HEK293 (cell line): ENCODE measurements at regions not wholly inside any gene's neighbourhood (a gene's known extent, or its start where the extent isn't known, plus 50 kb on each side); places are given as distances from the start of the nearest gene placed in this dataset.

ENCODE experiments used
- CTCF ChIA-PET: fragments of 350-600 bp; formaldehyde crosslinking; extraction: SDS; loops from one replicate; lab custom pipeline; 2021; ENCODE audit warnings: antibody characterized with exemption; lab: Yijun Ruan, JAX
- POLR2A ChIA-PET: fragments of 300-600 bp; formaldehyde crosslinking; extraction: SDS; loops from one replicate; lab custom pipeline; 2020; ENCODE audit warnings: antibody characterized with exemption, inconsistent platforms; lab: Yijun Ruan, JAX
- H3K27ac ChIP-seq: fragments of 200-500 bp; sonication (Bioruptor generic); 2 replicates; pipeline ENCODE4 v1.5.1; 2014; ENCODE audit warnings: low read depth, low read length, control low read depth, inconsistent platforms; ENCODE audit errors: extremely low read depth
- H3K36me3 ChIP-seq, 2 experiments: fragments of 200-500 bp in 1 of 2; sonication (Bioruptor generic) in 1 of 2; 1 replicate in 1 of 2; 2 replicates in 1 of 2; pipeline ENCODE4 v1.5.1; 2014 to 2017; ENCODE audit warnings: inconsistent platforms in 2 of 2, low read length in 2 of 2; ENCODE audit not compliant: control insufficient read depth in 2 of 2, insufficient read depth in 1 of 2
- H3K4me1 ChIP-seq: fragments of 200-500 bp; sonication (Bioruptor generic); 2 replicates; pipeline ENCODE4 v1.5.1; 2014; ENCODE audit warnings: mild to moderate bottlenecking, low read length, inconsistent platforms; ENCODE audit not compliant: control insufficient read depth, insufficient read depth
- H3K4me3 ChIP-seq: 2 replicates; pipeline ENCODE4 v1.5.1; 2011; ENCODE audit warnings: low read depth, mild to moderate bottlenecking, control low read depth, low read length, moderate library complexity
- H3K9me3 ChIP-seq: fragments of 200-500 bp; sonication (Bioruptor generic); 2 replicates; pipeline ENCODE4 v1.5.1; 2014; ENCODE audit warnings: low read depth, low read length, inconsistent platforms; ENCODE audit not compliant: control insufficient read depth, insufficient read depth
- EGR2 ChIP-seq: fragments of 450-650 bp; formaldehyde crosslinking; IDR thresholded peaks from 2 replicates; pipeline ENCODE4 v1.5.1; 2016; ENCODE audit warnings: low read depth, missing biosample characterization, missing genetic modification characterization
- GLIS1 ChIP-seq: fragments of 450-650 bp; formaldehyde crosslinking; IDR thresholded peaks from 2 replicates; pipeline ENCODE4 v1.5.1; 2016; ENCODE audit warnings: missing biosample characterization, missing genetic modification characterization
- IKZF3 ChIP-seq: fragments of 450-650 bp; IDR thresholded peaks from 2 replicates; pipeline ENCODE4 v1.5.0; 2018; ENCODE audit warnings: missing biosample characterization, mild to moderate bottlenecking, missing genetic modification characterization, moderate library complexity
- KLF8 ChIP-seq: fragments of 450-650 bp; formaldehyde crosslinking; IDR thresholded peaks from 2 replicates; pipeline ENCODE4 v1.5.1; 2016; ENCODE audit warnings: missing biosample characterization, missing genetic modification characterization
- SCRT1 ChIP-seq: fragments of 450-650 bp; formaldehyde crosslinking; IDR thresholded peaks from 2 replicates; pipeline ENCODE4 v1.5.1; 2016; ENCODE audit warnings: missing biosample characterization, missing genetic modification characterization, borderline replicate concordance
- SP7 ChIP-seq: fragments of 450-650 bp; formaldehyde crosslinking; IDR thresholded peaks from 2 replicates; pipeline ENCODE4 v1.5.1; 2016; ENCODE audit warnings: missing biosample characterization, missing genetic modification characterization
- ZEB2 ChIP-seq: fragments of 450-650 bp; formaldehyde crosslinking; IDR thresholded peaks from 2 replicates; pipeline ENCODE4 v1.5.1; 2016; ENCODE audit warnings: missing biosample characterization, missing genetic modification characterization
- ZFHX2 ChIP-seq: fragments of 450-650 bp; formaldehyde crosslinking; conservative IDR thresholded peaks from 2 replicates; pipeline ENCODE4 v1.5.1; 2016; ENCODE audit warnings: missing biosample characterization, missing genetic modification characterization
- ZFP69B ChIP-seq: fragments of 450-650 bp; formaldehyde crosslinking; IDR thresholded peaks from 2 replicates; pipeline ENCODE4 v1.5.1; 2016; ENCODE audit warnings: missing biosample characterization, missing genetic modification characterization
- ZIC2 ChIP-seq: fragments of 450-650 bp; formaldehyde crosslinking; IDR thresholded peaks from 2 replicates; pipeline ENCODE4 v1.5.1; 2016; ENCODE audit warnings: missing biosample characterization, missing genetic modification characterization
- ZNF10 ChIP-seq: fragments of 450-650 bp; formaldehyde crosslinking; IDR thresholded peaks from 2 replicates; pipeline ENCODE4 v1.5.1; 2017; ENCODE audit warnings: missing biosample characterization, missing genetic modification characterization
- ZNF157 ChIP-seq: fragments of 450-650 bp; formaldehyde crosslinking; IDR thresholded peaks from 2 replicates; pipeline ENCODE4 v1.5.1; 2016; ENCODE audit warnings: missing biosample characterization, missing genetic modification characterization
- ZNF169 ChIP-seq: fragments of 450-650 bp; formaldehyde crosslinking; IDR thresholded peaks from 2 replicates; pipeline ENCODE4 v1.5.1; 2016; ENCODE audit warnings: missing biosample characterization, missing genetic modification characterization
- ZNF2 ChIP-seq: fragments of 450-650 bp; formaldehyde crosslinking; IDR thresholded peaks from 2 replicates; pipeline ENCODE4 v1.5.1; 2016; ENCODE audit warnings: missing biosample characterization, missing genetic modification characterization
- ZNF214 ChIP-seq: fragments of 450-650 bp; formaldehyde crosslinking; IDR thresholded peaks from 2 replicates; pipeline ENCODE4 v1.5.1; 2017; ENCODE audit warnings: missing biosample characterization, mild to moderate bottlenecking, missing genetic modification characterization, borderline replicate concordance
- ZNF24 ChIP-seq: fragments of 450-650 bp; formaldehyde crosslinking; IDR thresholded peaks from 2 replicates; pipeline ENCODE4 v1.5.1; 2016; ENCODE audit warnings: missing biosample characterization, missing genetic modification characterization
- ZNF341 ChIP-seq: fragments of 450-650 bp; formaldehyde crosslinking; IDR thresholded peaks from 2 replicates; pipeline ENCODE4; 2016; ENCODE audit warnings: low read depth, missing biosample characterization, missing genetic modification characterization
- ZNF394 ChIP-seq: fragments of 450-650 bp; formaldehyde crosslinking; IDR thresholded peaks from 2 replicates; pipeline ENCODE4 v1.5.1; 2016; ENCODE audit warnings: missing biosample characterization, missing genetic modification characterization, mild to moderate bottlenecking, moderate library complexity, borderline replicate concordance
- ZNF530 ChIP-seq: fragments of 450-650 bp; formaldehyde crosslinking; IDR thresholded peaks from 2 replicates; pipeline ENCODE4 v1.5.1; 2016; ENCODE audit warnings: low read depth, missing biosample characterization, missing genetic modification characterization
- ZNF544 ChIP-seq: fragments of 450-650 bp; formaldehyde crosslinking; IDR thresholded peaks from 2 replicates; pipeline ENCODE4 v1.5.0; 2017; ENCODE audit warnings: missing biosample characterization, missing genetic modification characterization
- ZNF654 ChIP-seq: fragments of 450-650 bp; formaldehyde crosslinking; IDR thresholded peaks from 2 replicates; pipeline ENCODE4 v1.5.1; 2016; ENCODE audit warnings: low read depth, missing biosample characterization, missing genetic modification characterization
- ZNF660 ChIP-seq: fragments of 450-650 bp; IDR thresholded peaks from 2 replicates; pipeline ENCODE4 v1.5.1; 2018; ENCODE audit warnings: missing biosample characterization, mild to moderate bottlenecking, missing genetic modification characterization
- TF ChIP-seq, protein P1 (sequence below): fragments of 450-650 bp; formaldehyde crosslinking; IDR thresholded peaks from 2 replicates; pipeline ENCODE4 v1.5.1; 2017; ENCODE audit warnings: missing biosample characterization, missing genetic modification characterization
- TF ChIP-seq, protein P2 (sequence below): fragments of 450-650 bp; formaldehyde crosslinking; IDR thresholded peaks from 2 replicates; pipeline ENCODE4 v1.5.0; 2017; ENCODE audit warnings: missing biosample characterization, missing genetic modification characterization, borderline replicate concordance
- TF ChIP-seq, protein P3 (sequence below): fragments of 450-650 bp; formaldehyde crosslinking; IDR thresholded peaks from 2 replicates; pipeline ENCODE4 v1.5.1; 2016; ENCODE audit warnings: missing biosample characterization, missing genetic modification characterization, low read depth
- TF ChIP-seq, protein P4 (sequence below): fragments of 450-650 bp; formaldehyde crosslinking; IDR thresholded peaks from 2 replicates; pipeline ENCODE4 v1.5.1; 2016; ENCODE audit warnings: missing biosample characterization, missing genetic modification characterization
- TF ChIP-seq, protein P5 (sequence below): fragments of 450-650 bp; formaldehyde crosslinking; IDR thresholded peaks from 2 replicates; pipeline ENCODE4 v1.5.1; 2017; ENCODE audit warnings: missing biosample characterization, missing genetic modification characterization

DNA sequence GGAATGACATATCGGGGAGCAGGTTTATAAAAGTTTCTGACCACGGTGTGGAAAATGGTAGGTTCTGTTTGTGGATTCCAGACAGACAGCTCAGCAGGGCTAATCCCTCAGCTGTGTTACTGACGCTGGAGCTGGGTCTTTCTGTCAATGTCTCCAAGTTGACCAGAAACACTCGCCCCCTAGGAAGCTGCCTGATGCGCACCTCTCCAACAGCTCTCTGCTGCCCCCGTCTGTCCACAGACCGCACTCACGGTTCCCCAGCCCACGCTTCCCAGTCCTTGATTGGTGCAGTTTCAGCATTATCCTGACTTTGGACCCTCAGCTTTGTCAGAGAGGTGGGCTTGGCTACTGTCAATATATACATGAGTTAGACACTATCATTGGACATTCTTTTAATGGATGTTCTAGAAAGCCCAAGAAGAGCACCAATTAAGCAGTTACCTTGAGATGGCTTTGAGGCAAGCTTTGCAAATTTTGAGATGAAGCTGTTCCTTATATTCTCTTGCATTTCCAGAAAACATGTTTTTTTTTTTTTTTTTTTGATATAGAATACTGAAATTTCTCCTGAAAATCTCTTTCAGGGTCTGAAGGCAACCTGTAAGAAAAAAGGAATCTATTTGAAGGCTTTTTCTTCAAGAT lies 98.9 kb upstream of the TBC1D5 start:
- Histone ChIP-seq H3K36me3 (no peaks in the 10 kb centered on the region), H3K4me3 (no peak overlapping the region), H3K9me3 (no peaks in the 10 kb centered on the region), H3K27ac (no peak overlapping the region), H3K4me1 (no peaks in the 10 kb centered on the region)
- TF ChIP-seq ZNF10 (tag by site-specific recombination) (no peak), ZNF394 (no peak), ZNF24 (tag by site-specific recombination) (no peak), ZNF530 (tag by site-specific recombination) (no peak), ZNF341 (tag by site-specific recombination) (no peak), ZNF214 (tag by site-specific recombination) (no peak), SCRT1 (tag by site-specific recombination) (no peak), GLIS1 (tag by site-specific recombination) (peak; percentile 75), IKZF3 (tag by site-specific recombination) (no peak), ZNF2 (tag by site-specific recombination) (peak; percentile 69; the same call in 1 of the 2 replicates), ZFHX2 (peak; percentile 54; the same call in 1 of the 2 replicates), ZNF169 (no peak), SP7 (tag by site-specific recombination) (no peak), EGR2 (tag by site-specific recombination) (peak; percentile 39; the same call in 1 of the 2 replicates), ZNF654 (tag by site-specific recombination) (peak; percentile 98), ZFP69B (tag by site-specific recombination) (no peak), ZEB2 (tag by site-specific recombination) (peak; percentile 28; the same call in 1 of the 2 replicates), ZNF157 (tag by site-specific recombination) (no peak), ZNF660 (peak; percentile 68), ZNF544 (no peak), ZIC2 (peak; percentile 23; the same call in 1 of the 2 replicates), KLF8 (tag by site-specific recombination) (no peak)
- TF ChIP-seq, protein P1, sequence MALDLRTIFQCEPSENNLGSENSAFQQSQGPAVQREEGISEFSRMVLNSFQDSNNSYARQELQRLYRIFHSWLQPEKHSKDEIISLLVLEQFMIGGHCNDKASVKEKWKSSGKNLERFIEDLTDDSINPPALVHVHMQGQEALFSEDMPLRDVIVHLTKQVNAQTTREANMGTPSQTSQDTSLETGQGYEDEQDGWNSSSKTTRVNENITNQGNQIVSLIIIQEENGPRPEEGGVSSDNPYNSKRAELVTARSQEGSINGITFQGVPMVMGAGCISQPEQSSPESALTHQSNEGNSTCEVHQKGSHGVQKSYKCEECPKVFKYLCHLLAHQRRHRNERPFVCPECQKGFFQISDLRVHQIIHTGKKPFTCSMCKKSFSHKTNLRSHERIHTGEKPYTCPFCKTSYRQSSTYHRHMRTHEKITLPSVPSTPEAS (tag by site-specific recombination) = no peak
- TF ChIP-seq, protein P2, sequence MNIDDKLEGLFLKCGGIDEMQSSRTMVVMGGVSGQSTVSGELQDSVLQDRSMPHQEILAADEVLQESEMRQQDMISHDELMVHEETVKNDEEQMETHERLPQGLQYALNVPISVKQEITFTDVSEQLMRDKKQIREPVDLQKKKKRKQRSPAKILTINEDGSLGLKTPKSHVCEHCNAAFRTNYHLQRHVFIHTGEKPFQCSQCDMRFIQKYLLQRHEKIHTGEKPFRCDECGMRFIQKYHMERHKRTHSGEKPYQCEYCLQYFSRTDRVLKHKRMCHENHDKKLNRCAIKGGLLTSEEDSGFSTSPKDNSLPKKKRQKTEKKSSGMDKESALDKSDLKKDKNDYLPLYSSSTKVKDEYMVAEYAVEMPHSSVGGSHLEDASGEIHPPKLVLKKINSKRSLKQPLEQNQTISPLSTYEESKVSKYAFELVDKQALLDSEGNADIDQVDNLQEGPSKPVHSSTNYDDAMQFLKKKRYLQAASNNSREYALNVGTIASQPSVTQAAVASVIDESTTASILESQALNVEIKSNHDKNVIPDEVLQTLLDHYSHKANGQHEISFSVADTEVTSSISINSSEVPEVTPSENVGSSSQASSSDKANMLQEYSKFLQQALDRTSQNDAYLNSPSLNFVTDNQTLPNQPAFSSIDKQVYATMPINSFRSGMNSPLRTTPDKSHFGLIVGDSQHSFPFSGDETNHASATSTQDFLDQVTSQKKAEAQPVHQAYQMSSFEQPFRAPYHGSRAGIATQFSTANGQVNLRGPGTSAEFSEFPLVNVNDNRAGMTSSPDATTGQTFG = no peak
- TF ChIP-seq, protein P3, sequence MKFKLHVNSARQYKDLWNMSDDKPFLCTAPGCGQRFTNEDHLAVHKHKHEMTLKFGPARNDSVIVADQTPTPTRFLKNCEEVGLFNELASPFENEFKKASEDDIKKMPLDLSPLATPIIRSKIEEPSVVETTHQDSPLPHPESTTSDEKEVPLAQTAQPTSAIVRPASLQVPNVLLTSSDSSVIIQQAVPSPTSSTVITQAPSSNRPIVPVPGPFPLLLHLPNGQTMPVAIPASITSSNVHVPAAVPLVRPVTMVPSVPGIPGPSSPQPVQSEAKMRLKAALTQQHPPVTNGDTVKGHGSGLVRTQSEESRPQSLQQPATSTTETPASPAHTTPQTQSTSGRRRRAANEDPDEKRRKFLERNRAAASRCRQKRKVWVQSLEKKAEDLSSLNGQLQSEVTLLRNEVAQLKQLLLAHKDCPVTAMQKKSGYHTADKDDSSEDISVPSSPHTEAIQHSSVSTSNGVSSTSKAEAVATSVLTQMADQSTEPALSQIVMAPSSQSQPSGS = no peak
- TF ChIP-seq, protein P4, sequence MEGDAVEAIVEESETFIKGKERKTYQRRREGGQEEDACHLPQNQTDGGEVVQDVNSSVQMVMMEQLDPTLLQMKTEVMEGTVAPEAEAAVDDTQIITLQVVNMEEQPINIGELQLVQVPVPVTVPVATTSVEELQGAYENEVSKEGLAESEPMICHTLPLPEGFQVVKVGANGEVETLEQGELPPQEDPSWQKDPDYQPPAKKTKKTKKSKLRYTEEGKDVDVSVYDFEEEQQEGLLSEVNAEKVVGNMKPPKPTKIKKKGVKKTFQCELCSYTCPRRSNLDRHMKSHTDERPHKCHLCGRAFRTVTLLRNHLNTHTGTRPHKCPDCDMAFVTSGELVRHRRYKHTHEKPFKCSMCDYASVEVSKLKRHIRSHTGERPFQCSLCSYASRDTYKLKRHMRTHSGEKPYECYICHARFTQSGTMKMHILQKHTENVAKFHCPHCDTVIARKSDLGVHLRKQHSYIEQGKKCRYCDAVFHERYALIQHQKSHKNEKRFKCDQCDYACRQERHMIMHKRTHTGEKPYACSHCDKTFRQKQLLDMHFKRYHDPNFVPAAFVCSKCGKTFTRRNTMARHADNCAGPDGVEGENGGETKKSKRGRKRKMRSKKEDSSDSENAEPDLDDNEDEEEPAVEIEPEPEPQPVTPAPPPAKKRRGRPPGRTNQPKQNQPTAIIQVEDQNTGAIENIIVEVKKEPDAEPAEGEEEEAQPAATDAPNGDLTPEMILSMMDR = peak; percentile 92
- TF ChIP-seq, protein P5, sequence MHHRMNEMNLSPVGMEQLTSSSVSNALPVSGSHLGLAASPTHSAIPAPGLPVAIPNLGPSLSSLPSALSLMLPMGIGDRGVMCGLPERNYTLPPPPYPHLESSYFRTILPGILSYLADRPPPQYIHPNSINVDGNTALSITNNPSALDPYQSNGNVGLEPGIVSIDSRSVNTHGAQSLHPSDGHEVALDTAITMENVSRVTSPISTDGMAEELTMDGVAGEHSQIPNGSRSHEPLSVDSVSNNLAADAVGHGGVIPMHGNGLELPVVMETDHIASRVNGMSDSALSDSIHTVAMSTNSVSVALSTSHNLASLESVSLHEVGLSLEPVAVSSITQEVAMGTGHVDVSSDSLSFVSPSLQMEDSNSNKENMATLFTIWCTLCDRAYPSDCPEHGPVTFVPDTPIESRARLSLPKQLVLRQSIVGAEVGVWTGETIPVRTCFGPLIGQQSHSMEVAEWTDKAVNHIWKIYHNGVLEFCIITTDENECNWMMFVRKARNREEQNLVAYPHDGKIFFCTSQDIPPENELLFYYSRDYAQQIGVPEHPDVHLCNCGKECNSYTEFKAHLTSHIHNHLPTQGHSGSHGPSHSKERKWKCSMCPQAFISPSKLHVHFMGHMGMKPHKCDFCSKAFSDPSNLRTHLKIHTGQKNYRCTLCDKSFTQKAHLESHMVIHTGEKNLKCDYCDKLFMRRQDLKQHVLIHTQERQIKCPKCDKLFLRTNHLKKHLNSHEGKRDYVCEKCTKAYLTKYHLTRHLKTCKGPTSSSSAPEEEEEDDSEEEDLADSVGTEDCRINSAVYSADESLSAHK (tag by site-specific recombination) = peak; percentile 46; the same call in 1 of the 2 replicates
- CTCF ChIA-PET = interaction anchor here (0.5 to 4.7 kb wide), 62 partner anchors 9 to 1878 kb away, joined by 3 to 72 read pairs (median 4); partner anchors contain the start of gene TBC1D5
- POLR2A ChIA-PET = interaction anchor here (0.8 kb wide), 1 partner anchor 99 kb away, joined by 3 read pairs; the partner anchor contains the start of gene TBC1D5
